ENCODE measurements at regions not wholly inside any gene's neighbourhood (a gene's known extent, or its start where the extent isn't known, plus 50 kb on each side); places are given as distances from the start of the nearest gene placed in this dataset.

DNA sequence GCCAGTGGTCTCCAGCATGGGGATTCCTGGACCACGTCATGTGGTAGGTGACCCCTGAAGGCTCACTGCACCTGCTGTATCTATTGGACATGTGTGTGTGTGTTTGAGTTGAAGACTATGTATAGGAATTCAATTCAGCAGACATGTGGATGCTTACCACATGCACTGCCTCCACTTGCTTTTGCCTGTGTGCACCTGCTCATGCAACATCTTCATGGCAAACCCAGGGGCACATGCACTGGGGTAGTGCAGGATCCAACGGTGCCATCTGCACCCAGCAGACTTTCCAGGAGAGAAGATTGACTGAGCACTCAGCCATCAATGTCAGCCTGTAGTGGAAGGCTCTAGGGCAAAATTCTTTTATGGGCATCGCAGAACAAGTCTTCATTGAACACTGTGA, 299.4 kb downstream of the CDH26 start:
- H3K27ac ChIP-seq (ENCODE audit: low read depth in 1 of 2, low read length in 1 of 2) = no peak overlapping the region
- TF ChIP-seq, protein P1, sequence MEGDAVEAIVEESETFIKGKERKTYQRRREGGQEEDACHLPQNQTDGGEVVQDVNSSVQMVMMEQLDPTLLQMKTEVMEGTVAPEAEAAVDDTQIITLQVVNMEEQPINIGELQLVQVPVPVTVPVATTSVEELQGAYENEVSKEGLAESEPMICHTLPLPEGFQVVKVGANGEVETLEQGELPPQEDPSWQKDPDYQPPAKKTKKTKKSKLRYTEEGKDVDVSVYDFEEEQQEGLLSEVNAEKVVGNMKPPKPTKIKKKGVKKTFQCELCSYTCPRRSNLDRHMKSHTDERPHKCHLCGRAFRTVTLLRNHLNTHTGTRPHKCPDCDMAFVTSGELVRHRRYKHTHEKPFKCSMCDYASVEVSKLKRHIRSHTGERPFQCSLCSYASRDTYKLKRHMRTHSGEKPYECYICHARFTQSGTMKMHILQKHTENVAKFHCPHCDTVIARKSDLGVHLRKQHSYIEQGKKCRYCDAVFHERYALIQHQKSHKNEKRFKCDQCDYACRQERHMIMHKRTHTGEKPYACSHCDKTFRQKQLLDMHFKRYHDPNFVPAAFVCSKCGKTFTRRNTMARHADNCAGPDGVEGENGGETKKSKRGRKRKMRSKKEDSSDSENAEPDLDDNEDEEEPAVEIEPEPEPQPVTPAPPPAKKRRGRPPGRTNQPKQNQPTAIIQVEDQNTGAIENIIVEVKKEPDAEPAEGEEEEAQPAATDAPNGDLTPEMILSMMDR (IDR thresholded peaks at IDR 0.05; ENCODE audit: control extremely low read depth, extremely low read depth) = no peak
- no peaks in the 10 kb centered on the region for H3K27me3 ChIP-seq (ENCODE audit: control insufficient read depth in 3 of 3, insufficient read depth in 3 of 3, low read length in 2 of 3)
- WGBS, 2 donors = 82 to 87% methylated on average over 3 of the region's 3 CpGs
- no peak for ATAC-seq (ENCODE audit: insufficient read depth, low FRiP score)
- H3K4me1 ChIP-seq (ENCODE audit: control insufficient read depth in 5 of 5, insufficient read depth in 5 of 5, low read length in 5 of 5) = peaks cover 0 to 5% (median 0%) of the 10 kb centered on the region in 5 donors
- H3K9ac ChIP-seq (ENCODE audit: insufficient read depth in 1 of 2, low read length in 2 of 2) = no peak overlapping the region
- no peak overlapping the region for H3K4me3 ChIP-seq
- DNase-seq = no peak
- no peaks in the 10 kb centered on the region for H3K9me3 ChIP-seq (ENCODE audit: control insufficient read depth in 4 of 4, insufficient read depth in 3 of 4, low read length in 3 of 4)
- no peaks in the 10 kb centered on the region for H3K36me3 ChIP-seq (ENCODE audit: control insufficient read depth in 4 of 4, insufficient read depth in 4 of 4, low read length in 4 of 4)

DNA sequence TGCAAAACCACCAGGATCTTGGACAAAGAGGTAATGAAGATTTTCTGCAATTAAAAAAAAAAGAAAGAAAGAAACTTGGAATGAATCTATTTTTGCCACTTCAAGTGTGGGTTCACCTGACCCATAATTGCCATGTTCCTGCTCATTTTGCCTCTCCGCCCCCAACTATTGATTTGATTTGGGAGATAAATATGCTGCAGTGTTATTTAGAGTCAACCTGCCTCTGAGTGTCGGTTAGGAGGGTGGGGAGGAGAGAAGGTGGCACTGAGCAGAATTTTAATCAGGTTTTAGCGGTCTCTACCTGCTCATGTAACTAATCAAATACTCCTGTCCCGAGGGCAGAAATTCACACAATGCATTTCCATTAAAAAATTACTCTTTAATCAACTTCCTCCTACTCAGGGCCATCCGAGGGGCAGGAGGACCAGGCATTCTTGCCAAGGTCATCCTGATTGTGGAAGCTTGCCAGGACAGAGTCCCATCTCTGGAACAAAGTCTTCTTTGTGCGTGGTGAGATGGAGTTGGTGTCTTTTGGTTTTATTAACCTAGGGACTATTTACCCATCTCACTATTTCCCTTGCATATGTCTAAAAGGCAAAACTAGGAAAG, 300.1 kb downstream of the CDH26 start:
- no peaks in the 10 kb centered on the region for H3K36me3 ChIP-seq (ENCODE audit: control insufficient read depth in 4 of 4, insufficient read depth in 4 of 4, low read length in 4 of 4)
- H3K9me3 ChIP-seq (ENCODE audit: control insufficient read depth in 4 of 4, insufficient read depth in 3 of 4, low read length in 3 of 4) = no peaks in the 10 kb centered on the region
- H3K27me3 ChIP-seq (ENCODE audit: control insufficient read depth in 3 of 3, insufficient read depth in 3 of 3, low read length in 2 of 3) = no peaks in the 10 kb centered on the region
- no peak overlapping the region for H3K27ac ChIP-seq (ENCODE audit: low read depth in 1 of 2, low read length in 1 of 2)
- no peak overlapping the region for H3K4me3 ChIP-seq
- TF ChIP-seq, protein P1 (IDR thresholded peaks at IDR 0.05; ENCODE audit: control extremely low read depth, extremely low read depth) = no peak
- ATAC-seq (ENCODE audit: insufficient read depth, low FRiP score) (no peak), DNase-seq (no peak)
- H3K9ac ChIP-seq (ENCODE audit: insufficient read depth in 1 of 2, low read length in 2 of 2) = no peak overlapping the region
- H3K4me1 ChIP-seq (ENCODE audit: control insufficient read depth in 5 of 5, insufficient read depth in 5 of 5, low read length in 5 of 5) = peaks cover 0 to 5% (median 0%) of the 10 kb centered on the region in 5 donors
- 70 to 86% methylated on average over 6 of the region's 6 CpGs for WGBS, 2 donors

DNA sequence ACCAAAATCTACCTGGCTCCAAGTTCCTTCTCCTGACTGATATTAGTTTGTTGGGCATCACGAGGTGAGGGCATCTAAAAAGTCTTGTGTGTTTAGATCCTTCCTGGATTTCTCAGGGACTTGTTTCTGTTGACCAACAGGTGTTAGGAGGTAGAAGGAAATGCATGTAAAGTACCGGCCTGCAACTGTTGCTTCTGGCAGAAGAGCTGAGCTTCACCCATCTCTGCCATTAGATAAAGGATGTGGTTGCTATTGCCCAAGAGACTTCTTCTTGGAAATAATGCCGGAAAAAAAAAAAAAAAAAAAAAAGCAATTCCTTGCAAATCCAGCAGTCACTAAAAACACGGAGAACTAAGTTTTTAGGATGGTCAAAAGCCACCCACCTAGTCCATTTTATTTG, 303.1 kb downstream of the CDH26 start:
- H3K9ac ChIP-seq (ENCODE audit: insufficient read depth in 1 of 2, low read length in 2 of 2) = no peak overlapping the region
- H3K9me3 ChIP-seq (ENCODE audit: control insufficient read depth in 4 of 4, insufficient read depth in 3 of 4, low read length in 3 of 4) = no peaks in the 10 kb centered on the region
- no peak overlapping the region for H3K4me3 ChIP-seq
- H3K27ac ChIP-seq (ENCODE audit: low read depth in 1 of 2, low read length in 1 of 2) = no peak overlapping the region
- TF ChIP-seq, protein P1 (IDR thresholded peaks at IDR 0.05; ENCODE audit: control extremely low read depth, extremely low read depth) = no peak
- H3K36me3 ChIP-seq (ENCODE audit: control insufficient read depth in 4 of 4, insufficient read depth in 4 of 4, low read length in 4 of 4) = no peaks in the 10 kb centered on the region
- peaks cover 0 to 12% (median 0%) of the 10 kb centered on the region in 5 donors for H3K4me1 ChIP-seq (ENCODE audit: control insufficient read depth in 5 of 5, insufficient read depth in 5 of 5, low read length in 5 of 5)
- no peak for DNase-seq
- ATAC-seq (ENCODE audit: insufficient read depth, low FRiP score) = no peak
- WGBS, 2 donors = 37 to 56% methylated on average over 4 of the region's 4 CpGs
- no peaks in the 10 kb centered on the region for H3K27me3 ChIP-seq (ENCODE audit: control insufficient read depth in 3 of 3, insufficient read depth in 3 of 3, low read length in 2 of 3)

Data from lung (tissue), 11 donors.